Activated B cell treated with CpG ODN at 0.5 μM for 24 hours (primary cell): ENCODE measurements at regions not wholly inside any gene's neighbourhood (a gene's known extent, or its start where the extent isn't known, plus 50 kb on each side); places are given as distances from the start of the nearest gene placed in this dataset.

ENCODE experiments used
- ATAC-seq: fragments of 200-7000 bp; cut with Tn5 transposase; one replicate; pipeline ENCODE4 v1.10.0; 2021; ENCODE audit warnings: low read depth, mild to moderate bottlenecking, moderate library complexity
- CTCF ChIA-PET: fragments of 350-600 bp; sonication (Branson Sonifier 250); formaldehyde crosslinking; loops from one replicate; lab custom pipeline; 2021; ENCODE audit warnings: antibody characterized with exemption; lab: Charles Lee
- POLR2A ChIA-PET: fragments of 350-600 bp; sonication (Branson Sonifier 250); formaldehyde crosslinking; loops from one replicate; lab custom pipeline; 2021; ENCODE audit warnings: antibody characterized with exemption; lab: Charles Lee
- DNase-seq: peaks from one replicate; pipeline ENCODE4 v3.0.0; 2022
- H3K27ac Mint-ChIP-seq: one replicate; pipeline ENCODE4 v1.8.0; 2020; ENCODE audit warnings: mixed read lengths
- H3K27me3 Mint-ChIP-seq: one replicate; pipeline ENCODE4 v1.8.0; 2021; ENCODE audit warnings: mixed read lengths
- H3K36me3 Mint-ChIP-seq: one replicate; pipeline ENCODE4 v1.8.0; 2021; ENCODE audit warnings: low read depth, mixed read lengths
- H3K4me1 Mint-ChIP-seq: one replicate; pipeline ENCODE4 v1.8.0; 2021; ENCODE audit warnings: mixed read lengths
- H3K4me3 Mint-ChIP-seq: one replicate; pipeline ENCODE4 v1.8.0; 2020; ENCODE audit warnings: mild to moderate bottlenecking, mixed read lengths
- H3K9me3 Mint-ChIP-seq: one replicate; pipeline ENCODE4 v1.8.0; 2020; ENCODE audit warnings: mixed read lengths
- CTCF ChIP-seq: fragments of 200-600 bp; IDR thresholded peaks from one replicate; pipeline ENCODE4 v1.8.0; 2022; ENCODE audit warnings: antibody characterized with exemption, mild to moderate bottlenecking
- intact Hi-C: fragments of 100-400 bp; cut with micrococcal nuclease; formaldehyde crosslinking; loops from one replicate; pipeline ENCODE4 v1.15.1; 2024

DNA sequence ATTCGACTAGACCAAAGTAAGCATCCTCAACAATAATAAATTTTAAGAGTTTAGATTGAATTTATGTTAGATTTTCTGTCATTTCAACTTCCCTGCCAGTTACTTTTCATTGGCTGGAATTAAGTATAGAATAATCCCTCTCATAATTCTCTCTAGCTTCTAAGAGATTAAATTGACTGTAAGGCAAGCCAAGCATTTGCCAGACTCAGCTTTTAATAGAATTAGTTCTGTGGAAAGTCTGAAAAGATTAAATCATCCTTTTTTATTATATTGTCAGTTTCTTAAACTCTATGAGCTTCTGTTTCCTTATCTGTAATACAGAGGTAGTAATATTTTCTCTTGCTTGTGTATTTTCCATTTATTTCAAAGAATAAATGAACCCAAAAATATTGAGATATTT lies 77.9 kb upstream of the ZNF804A start:
- Mint-ChIP-seq H3K36me3 (no peaks in the 10 kb centered on the region), H3K27me3 (no peaks in the 10 kb centered on the region), H3K4me3 (no peak overlapping the region), H3K9me3 (peaks cover 2% of the 10 kb centered on the region), H3K27ac (no peak overlapping the region), H3K4me1 (no peaks in the 10 kb centered on the region)
- no peak for ATAC-seq
- TF ChIP-seq CTCF: no peak
- ChIA-PET CTCF (no interaction called here), POLR2A (no interaction called here)
- intact Hi-C loops: no loop called here
- no peak for DNase-seq

DNA sequence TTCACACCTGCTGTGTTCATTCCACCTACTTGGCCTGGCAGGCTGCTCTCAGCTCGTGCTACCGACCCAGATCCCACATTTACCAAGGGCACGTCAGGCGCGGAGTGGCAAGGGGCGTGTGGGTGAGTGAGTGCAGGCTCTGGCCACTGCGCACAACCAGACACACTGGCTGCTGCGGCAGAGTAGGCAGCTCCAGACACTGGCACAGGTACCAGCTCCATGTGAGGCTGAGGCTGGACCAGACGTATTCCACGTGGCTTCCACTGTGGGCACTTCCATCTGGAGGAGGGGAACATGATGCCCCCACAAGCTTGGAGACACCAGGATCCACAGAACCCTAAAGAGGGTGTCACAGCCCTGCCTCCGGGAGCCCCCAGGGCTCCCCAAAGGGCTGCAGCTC lies 74.6 kb upstream of the ZNF804A start:
- ATAC-seq (no peak), DNase-seq (no peak)
- peaks cover 1% of the 10 kb centered on the region for H3K36me3 Mint-ChIP-seq
- intact Hi-C loops: no loop called here
- no peak overlapping the region for H3K27ac Mint-ChIP-seq
- peaks cover 14% of the 10 kb centered on the region for H3K9me3 Mint-ChIP-seq
- no peak overlapping the region for H3K4me3 Mint-ChIP-seq
- no peaks in the 10 kb centered on the region for H3K27me3 Mint-ChIP-seq
- POLR2A ChIA-PET: no interaction called here
- CTCF ChIA-PET: no interaction called here
- H3K4me1 Mint-ChIP-seq: no peaks in the 10 kb centered on the region
- TF ChIP-seq CTCF: no peak

DNA sequence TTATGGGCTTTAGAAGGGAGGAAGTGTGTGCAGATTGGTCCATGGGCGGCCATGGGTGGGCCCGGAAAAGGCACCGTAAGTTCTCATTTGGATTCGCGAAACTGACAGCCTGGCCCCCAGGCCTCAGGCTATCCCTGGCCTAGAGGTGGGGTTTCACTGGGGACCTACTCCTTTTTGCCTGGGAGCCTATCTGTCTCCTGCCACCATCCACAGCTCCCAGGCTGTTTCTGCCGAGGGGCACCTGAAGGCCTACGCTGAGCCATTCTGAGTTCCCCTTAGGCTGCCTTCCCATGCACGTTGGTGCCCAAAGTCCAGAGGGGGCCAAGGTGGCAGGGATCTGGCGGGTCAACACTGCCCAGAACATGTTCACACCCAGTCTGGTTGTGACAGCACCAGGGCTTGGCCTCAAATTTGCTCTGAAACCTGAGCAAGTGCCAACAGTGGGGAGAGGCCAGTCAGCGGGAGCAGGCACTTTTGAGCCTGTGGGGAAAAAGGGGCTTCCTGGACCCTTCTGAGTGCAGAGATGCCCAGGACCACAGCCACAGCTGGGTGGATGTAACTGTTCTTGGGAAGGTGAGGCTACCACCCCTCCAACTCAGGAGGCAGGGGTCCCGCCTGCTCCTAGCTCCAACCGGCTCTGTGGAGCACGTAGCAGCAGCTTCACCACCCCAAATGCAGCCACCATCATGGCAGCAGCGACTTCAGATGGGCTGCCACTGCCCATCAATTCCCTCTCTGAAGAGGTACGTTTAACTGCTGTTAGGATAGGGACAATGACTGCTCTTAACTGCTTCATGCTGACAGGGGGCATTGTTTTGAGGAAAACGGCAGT lies 73.6 kb upstream of the ZNF804A start:
- no peak overlapping the region for H3K27ac Mint-ChIP-seq
- H3K4me3 Mint-ChIP-seq: no peak overlapping the region
- peaks cover 1% of the 10 kb centered on the region for H3K36me3 Mint-ChIP-seq
- DNase-seq (no peak), ATAC-seq (no peak)
- TF ChIP-seq CTCF: no peak
- ChIA-PET POLR2A (no interaction called here), CTCF (no interaction called here)
- no peaks in the 10 kb centered on the region for H3K27me3 Mint-ChIP-seq
- H3K4me1 Mint-ChIP-seq: no peaks in the 10 kb centered on the region
- intact Hi-C loops: no loop called here
- H3K9me3 Mint-ChIP-seq: peaks cover 14% of the 10 kb centered on the region

GRCh38 chr2:184527058-184527457 lies 71.3 kb upstream of the ZNF804A start:
- Mint-ChIP-seq H3K4me3 (no peak overlapping the region), H3K36me3 (peaks cover 1% of the 10 kb centered on the region), H3K9me3 (peaks cover 14% of the 10 kb centered on the region), H3K27ac (no peak overlapping the region), H3K27me3 (no peaks in the 10 kb centered on the region), H3K4me1 (no peaks in the 10 kb centered on the region)
- DNase-seq (no peak), ATAC-seq (no peak)
- ChIA-PET POLR2A (no interaction called here), CTCF (no interaction called here)
- TF ChIP-seq CTCF: no peak
- intact Hi-C loops: no loop called here

- CTCF ChIA-PET: no interaction called here
- no peak overlapping the region for H3K4me3 Mint-ChIP-seq
- POLR2A ChIA-PET: no interaction called here
Observed at GRCh38 chr2:184528119-184528518, 70.2 kb upstream of the ZNF804A start.

More at GRCh38 chr2:184528119-184528518, 70.2 kb upstream of the ZNF804A start:
- Mint-ChIP-seq H3K27ac (no peak overlapping the region), H3K36me3 (peaks cover 1% of the 10 kb centered on the region), H3K4me1 (no peaks in the 10 kb centered on the region), H3K27me3 (no peaks in the 10 kb centered on the region), H3K9me3 (peaks cover 14% of the 10 kb centered on the region)
- intact Hi-C loops: no loop called here
- DNase-seq (no peak), ATAC-seq (no peak)
- TF ChIP-seq CTCF: no peak
